ENCODE measurements at regions not wholly inside any gene's neighbourhood (a gene's known extent, or its start where the extent isn't known, plus 50 kb on each side); places are given as distances from the start of the nearest gene placed in this dataset.

DNA sequence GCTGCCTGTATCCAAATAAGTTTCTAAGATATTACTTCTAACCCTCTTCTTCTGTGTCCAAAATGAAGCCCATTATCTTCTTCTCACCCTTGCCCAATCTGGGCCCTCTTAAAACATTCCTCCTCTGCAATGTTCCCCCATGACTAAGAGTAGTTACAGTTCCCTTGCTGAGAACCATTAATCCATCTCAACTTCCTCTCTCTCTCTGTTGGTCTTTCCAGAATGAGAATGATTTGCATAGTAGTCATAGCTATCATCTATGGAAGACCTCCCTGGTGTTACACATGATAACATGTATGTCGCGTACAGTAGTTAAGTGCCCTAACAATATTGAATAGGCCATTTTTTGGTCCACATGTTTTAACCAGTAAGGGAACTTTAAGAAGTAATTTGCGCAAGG is 177.9 kb downstream of the ANXA2 start:
- Histone ChIP-seq H3K4me3 (ENCODE audit: low read depth, low read length) (no peak overlapping the region), H3K36me3 (ENCODE audit: control insufficient read depth, insufficient read depth, low read length) (no peaks in the 10 kb centered on the region), H3K4me1 (ENCODE audit: control insufficient read depth, insufficient read depth, low read length) (no peaks in the 10 kb centered on the region), H3K9ac (ENCODE audit: low read depth, low read length) (no peak overlapping the region), H3K27me3 (ENCODE audit: control insufficient read depth, insufficient read depth, low read length) (no peaks in the 10 kb centered on the region), H3K9me3 (ENCODE audit: control insufficient read depth, insufficient read depth, low read length) (no peaks in the 10 kb centered on the region)

DNA sequence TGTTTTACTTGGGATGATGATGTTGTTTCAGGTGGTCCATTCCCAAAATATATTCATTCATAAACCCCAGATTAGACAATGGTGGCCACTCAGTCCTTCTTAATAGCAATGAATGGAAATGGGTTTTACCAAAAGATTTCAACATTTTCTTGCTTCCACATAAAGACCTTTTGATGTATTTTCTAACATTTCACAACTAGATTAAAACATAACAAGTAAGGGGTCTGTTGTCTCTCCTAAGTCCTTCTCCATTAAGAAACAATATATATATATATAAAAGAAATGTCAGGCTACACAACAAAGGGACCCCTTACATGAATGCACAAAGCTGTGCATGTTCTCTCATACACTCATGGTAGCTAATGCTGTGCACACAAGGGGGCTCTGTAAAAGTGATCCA is 176.4 kb downstream of the ANXA2 start:
- H3K36me3 ChIP-seq (ENCODE audit: control insufficient read depth, insufficient read depth, low read length) = no peaks in the 10 kb centered on the region
- no peaks in the 10 kb centered on the region for H3K4me1 ChIP-seq (ENCODE audit: control insufficient read depth, insufficient read depth, low read length)
- no peak overlapping the region for H3K9ac ChIP-seq (ENCODE audit: low read depth, low read length)
- H3K27me3 ChIP-seq (ENCODE audit: control insufficient read depth, insufficient read depth, low read length) = no peaks in the 10 kb centered on the region
- no peaks in the 10 kb centered on the region for H3K9me3 ChIP-seq (ENCODE audit: control insufficient read depth, insufficient read depth, low read length)
- no peak overlapping the region for H3K4me3 ChIP-seq (ENCODE audit: low read depth, low read length)

DNA sequence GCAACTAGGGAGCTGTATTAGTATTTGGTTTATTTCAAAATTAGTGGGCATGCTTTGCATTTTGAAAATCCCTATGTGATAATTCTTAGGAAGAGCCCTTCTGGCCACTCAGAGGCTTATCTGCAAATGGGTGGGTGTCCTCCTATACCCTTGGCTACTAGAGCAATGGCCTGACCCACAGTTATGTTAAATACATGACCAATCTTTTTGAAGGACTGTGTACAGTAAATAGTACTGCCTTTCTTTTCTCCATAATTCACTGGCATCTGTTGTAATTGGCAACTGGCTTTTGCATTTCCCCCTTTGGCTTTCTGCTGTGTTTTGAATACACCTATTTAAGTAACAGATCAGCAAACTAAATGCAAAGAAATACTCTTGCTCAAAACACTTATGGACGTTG is 175.4 kb downstream of the ANXA2 start:
- H3K4me3 ChIP-seq (ENCODE audit: low read depth, low read length) = no peak overlapping the region
- H3K9me3 ChIP-seq (ENCODE audit: control insufficient read depth, insufficient read depth, low read length) = no peaks in the 10 kb centered on the region
- H3K9ac ChIP-seq (ENCODE audit: low read depth, low read length) = no peak overlapping the region
- H3K4me1 ChIP-seq (ENCODE audit: control insufficient read depth, insufficient read depth, low read length) = no peaks in the 10 kb centered on the region
- no peaks in the 10 kb centered on the region for H3K36me3 ChIP-seq (ENCODE audit: control insufficient read depth, insufficient read depth, low read length)
- no peaks in the 10 kb centered on the region for H3K27me3 ChIP-seq (ENCODE audit: control insufficient read depth, insufficient read depth, low read length)

DNA sequence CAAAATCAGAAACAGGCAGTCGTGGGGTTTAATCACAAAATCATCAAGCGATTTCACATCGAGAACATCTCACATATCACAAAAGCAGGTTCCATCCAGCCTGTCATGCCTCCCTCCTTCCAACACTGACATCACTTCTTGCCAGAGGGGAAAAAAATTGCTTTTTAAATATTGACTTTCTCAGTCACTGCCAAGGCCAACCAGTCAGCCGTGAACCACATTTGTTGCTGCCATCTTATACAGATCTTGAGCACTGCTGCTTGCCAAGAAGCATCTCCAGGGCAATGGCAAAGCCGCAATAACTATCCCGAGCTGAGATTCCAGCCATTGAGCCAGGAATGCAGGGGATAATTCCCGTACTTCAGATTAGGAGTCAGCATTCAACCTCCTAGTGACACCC is 174.6 kb downstream of the ANXA2 start:
- no peak overlapping the region for H3K4me3 ChIP-seq (ENCODE audit: low read depth, low read length)

DNA sequence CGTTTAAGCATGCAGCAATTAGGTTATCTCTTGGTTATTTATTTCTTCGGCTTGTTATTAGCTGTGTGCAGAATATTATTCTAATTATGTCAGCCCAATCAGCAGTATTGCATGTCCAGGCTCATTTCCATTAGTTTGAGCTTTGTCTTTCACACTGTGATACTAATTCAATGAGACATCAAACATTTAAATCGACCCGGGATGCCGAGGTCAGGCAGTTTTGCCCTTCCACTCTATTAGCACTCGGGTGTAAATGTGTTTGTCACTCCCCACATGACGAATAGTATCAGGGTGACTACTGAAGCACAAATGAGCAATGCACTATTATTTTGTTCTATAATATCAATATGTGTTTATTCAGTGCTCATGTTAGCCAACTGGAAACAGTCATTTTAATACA is 170.9 kb downstream of the ANXA2 start:
- Histone ChIP-seq H3K36me3 (ENCODE audit: control insufficient read depth, insufficient read depth, low read length) (no peaks in the 10 kb centered on the region), H3K4me1 (ENCODE audit: control insufficient read depth, insufficient read depth, low read length) (no peaks in the 10 kb centered on the region), H3K27me3 (ENCODE audit: control insufficient read depth, insufficient read depth, low read length) (no peaks in the 10 kb centered on the region), H3K9me3 (ENCODE audit: control insufficient read depth, insufficient read depth, low read length) (no peaks in the 10 kb centered on the region), H3K9ac (ENCODE audit: low read depth, low read length) (no peak overlapping the region), H3K4me3 (ENCODE audit: low read depth, low read length) (no peak overlapping the region)

More for the DNA sequence above, 174.6 kb downstream of the ANXA2 start:
- no peaks in the 10 kb centered on the region for H3K27me3 ChIP-seq (ENCODE audit: control insufficient read depth, insufficient read depth, low read length)
- H3K9ac ChIP-seq (ENCODE audit: low read depth, low read length) = no peak overlapping the region
- H3K9me3 ChIP-seq (ENCODE audit: control insufficient read depth, insufficient read depth, low read length) = no peaks in the 10 kb centered on the region
- H3K4me1 ChIP-seq (ENCODE audit: control insufficient read depth, insufficient read depth, low read length) = no peaks in the 10 kb centered on the region
- no peaks in the 10 kb centered on the region for H3K36me3 ChIP-seq (ENCODE audit: control insufficient read depth, insufficient read depth, low read length)

DNA sequence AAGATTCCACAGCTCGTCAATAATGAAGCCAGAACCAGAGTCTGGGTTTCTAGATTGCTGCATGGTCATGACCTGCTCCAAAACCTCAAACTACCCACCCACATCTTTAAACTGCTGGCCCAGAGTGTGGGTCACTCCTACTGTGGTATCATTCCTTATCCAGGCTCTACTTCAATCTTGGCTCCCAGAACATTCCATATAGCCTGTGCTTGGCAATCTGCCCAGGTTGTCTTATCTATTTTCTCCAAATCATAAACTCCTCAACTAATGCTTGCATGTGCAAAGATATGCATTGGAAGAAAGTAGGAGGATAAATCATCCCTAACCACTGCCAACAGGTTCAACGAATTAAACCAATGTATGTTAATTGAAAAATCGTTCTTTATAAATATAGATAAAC is 169.7 kb downstream of the ANXA2 start:
- H3K36me3 ChIP-seq (ENCODE audit: control insufficient read depth, insufficient read depth, low read length) = no peaks in the 10 kb centered on the region
- no peaks in the 10 kb centered on the region for H3K9me3 ChIP-seq (ENCODE audit: control insufficient read depth, insufficient read depth, low read length)
- H3K9ac ChIP-seq (ENCODE audit: low read depth, low read length) = no peak overlapping the region
- H3K27me3 ChIP-seq (ENCODE audit: control insufficient read depth, insufficient read depth, low read length) = no peaks in the 10 kb centered on the region
- no peaks in the 10 kb centered on the region for H3K4me1 ChIP-seq (ENCODE audit: control insufficient read depth, insufficient read depth, low read length)
- H3K4me3 ChIP-seq (ENCODE audit: low read depth, low read length) = no peak overlapping the region

DNA sequence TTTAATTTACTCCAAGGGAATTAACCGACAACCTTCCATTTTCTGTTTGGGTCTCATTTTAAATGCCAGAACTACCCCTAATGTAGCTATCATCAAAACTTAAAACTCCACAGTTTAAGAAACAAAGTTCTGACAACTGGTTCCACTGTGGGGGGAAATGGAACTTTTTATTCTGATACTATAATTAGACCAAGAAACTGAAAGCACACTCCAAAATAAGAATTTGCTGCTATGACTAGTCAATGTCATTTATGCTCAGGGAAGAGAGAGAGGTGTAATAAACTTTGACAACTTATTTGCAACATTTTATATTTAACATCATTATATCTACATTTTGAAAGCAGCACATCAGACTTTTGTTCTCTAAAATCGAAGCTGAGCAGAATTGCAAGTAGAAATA is 169.2 kb downstream of the ANXA2 start:
- H3K4me1 ChIP-seq (ENCODE audit: control insufficient read depth, insufficient read depth, low read length) = no peaks in the 10 kb centered on the region
- no peak overlapping the region for H3K4me3 ChIP-seq (ENCODE audit: low read depth, low read length)
- H3K36me3 ChIP-seq (ENCODE audit: control insufficient read depth, insufficient read depth, low read length) = no peaks in the 10 kb centered on the region
- no peaks in the 10 kb centered on the region for H3K9me3 ChIP-seq (ENCODE audit: control insufficient read depth, insufficient read depth, low read length)
- no peak overlapping the region for H3K9ac ChIP-seq (ENCODE audit: low read depth, low read length)
- H3K27me3 ChIP-seq (ENCODE audit: control insufficient read depth, insufficient read depth, low read length) = no peaks in the 10 kb centered on the region

DNA sequence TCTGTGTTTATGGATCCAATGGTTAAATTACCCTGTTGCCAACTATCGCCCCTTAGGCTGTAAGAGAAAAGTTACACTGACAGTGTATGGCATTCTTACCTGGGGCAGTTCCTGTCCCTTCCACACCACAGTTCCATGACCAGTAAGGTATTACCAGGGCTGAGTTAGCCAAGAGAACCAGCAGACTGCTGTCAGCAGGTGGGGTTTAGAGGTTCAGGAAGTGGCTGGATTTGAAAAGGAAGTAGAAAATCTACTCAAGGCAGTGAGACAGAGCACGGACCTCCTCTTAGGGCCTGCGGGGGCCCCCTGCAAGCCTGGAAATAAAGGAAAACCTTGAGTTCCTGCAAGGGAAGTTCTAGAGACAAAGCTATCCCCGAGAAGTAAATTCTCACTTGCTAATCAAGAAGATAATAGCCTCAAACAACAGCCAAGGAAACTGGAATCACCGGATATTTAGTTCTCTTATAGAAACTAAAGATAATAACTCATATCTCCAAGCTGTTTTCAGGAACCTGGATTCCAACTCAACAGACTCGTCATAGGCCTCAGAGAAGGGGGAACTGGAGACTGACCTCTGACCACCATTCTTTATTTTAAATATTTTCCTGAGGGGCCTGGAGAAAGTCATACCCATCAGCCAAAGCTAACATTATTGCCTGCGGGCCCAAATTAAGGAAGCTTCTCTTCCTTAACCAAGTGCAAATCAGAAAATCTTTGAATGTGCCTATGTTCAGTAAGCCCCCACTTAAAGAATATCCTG is 161.7 kb downstream of the ANXA2 start:
- Histone ChIP-seq H3K4me1 (ENCODE audit: control insufficient read depth, insufficient read depth, low read length) (peaks cover 3% of the 10 kb centered on the region), H3K36me3 (ENCODE audit: control insufficient read depth, insufficient read depth, low read length) (no peaks in the 10 kb centered on the region), H3K27me3 (ENCODE audit: control insufficient read depth, insufficient read depth, low read length) (no peaks in the 10 kb centered on the region), H3K4me3 (ENCODE audit: low read depth, low read length) (no peak overlapping the region), H3K9me3 (ENCODE audit: control insufficient read depth, insufficient read depth, low read length) (no peaks in the 10 kb centered on the region), H3K9ac (ENCODE audit: low read depth, low read length) (no peak overlapping the region)

DNA sequence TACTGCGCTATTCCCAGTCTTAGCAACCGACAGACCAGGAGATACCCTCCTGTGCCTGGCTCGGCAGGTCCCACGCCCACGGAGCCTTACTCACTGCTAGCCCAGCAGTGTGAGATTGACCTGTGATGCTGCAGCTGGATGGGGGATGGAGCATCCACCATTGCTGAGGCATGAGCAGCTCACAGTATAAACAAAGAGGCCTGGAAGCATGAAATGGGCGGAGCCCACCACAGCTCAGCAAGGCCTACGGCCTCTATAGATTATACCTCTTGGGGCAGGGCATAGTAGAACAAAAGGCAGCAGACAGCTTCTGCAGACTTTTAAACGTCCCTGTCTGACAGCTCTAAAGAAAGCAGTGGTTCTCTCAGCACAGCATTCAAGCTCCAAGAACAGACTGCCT is 160.3 kb downstream of the ANXA2 start:
- H3K4me3 ChIP-seq (ENCODE audit: low read depth, low read length) = no peak overlapping the region
- no peaks in the 10 kb centered on the region for H3K9me3 ChIP-seq (ENCODE audit: control insufficient read depth, insufficient read depth, low read length)
- H3K4me1 ChIP-seq (ENCODE audit: control insufficient read depth, insufficient read depth, low read length) = peaks cover 3% of the 10 kb centered on the region
- H3K9ac ChIP-seq (ENCODE audit: low read depth, low read length) = no peak overlapping the region
- no peaks in the 10 kb centered on the region for H3K36me3 ChIP-seq (ENCODE audit: control insufficient read depth, insufficient read depth, low read length)
- H3K27me3 ChIP-seq (ENCODE audit: control insufficient read depth, insufficient read depth, low read length) = no peaks in the 10 kb centered on the region

DNA sequence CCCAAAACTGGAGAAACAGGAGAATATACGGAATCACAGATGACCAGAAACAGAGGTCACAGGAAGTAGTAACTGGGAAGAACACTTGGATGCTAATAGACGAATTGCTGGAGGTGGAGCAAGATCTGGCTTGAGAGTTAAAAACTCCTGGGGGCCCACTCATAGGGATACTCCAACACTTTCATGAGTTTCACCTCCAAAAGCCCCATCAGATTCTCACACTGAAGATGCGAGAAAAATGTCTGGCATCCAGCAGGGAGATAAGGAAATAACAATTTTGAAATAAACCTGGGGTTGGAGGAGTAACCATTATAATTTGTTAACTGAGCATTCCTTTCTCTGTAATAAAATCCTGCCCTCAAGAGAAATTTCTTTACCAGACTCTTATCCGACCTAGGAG is 154.0 kb downstream of the ANXA2 start:
- Histone ChIP-seq H3K4me1 (ENCODE audit: control insufficient read depth, insufficient read depth, low read length) (no peaks in the 10 kb centered on the region), H3K9me3 (ENCODE audit: control insufficient read depth, insufficient read depth, low read length) (no peaks in the 10 kb centered on the region), H3K4me3 (ENCODE audit: low read depth, low read length) (no peak overlapping the region), H3K9ac (ENCODE audit: low read depth, low read length) (no peak overlapping the region), H3K27me3 (ENCODE audit: control insufficient read depth, insufficient read depth, low read length) (no peaks in the 10 kb centered on the region), H3K36me3 (ENCODE audit: control insufficient read depth, insufficient read depth, low read length) (no peaks in the 10 kb centered on the region)

DNA sequence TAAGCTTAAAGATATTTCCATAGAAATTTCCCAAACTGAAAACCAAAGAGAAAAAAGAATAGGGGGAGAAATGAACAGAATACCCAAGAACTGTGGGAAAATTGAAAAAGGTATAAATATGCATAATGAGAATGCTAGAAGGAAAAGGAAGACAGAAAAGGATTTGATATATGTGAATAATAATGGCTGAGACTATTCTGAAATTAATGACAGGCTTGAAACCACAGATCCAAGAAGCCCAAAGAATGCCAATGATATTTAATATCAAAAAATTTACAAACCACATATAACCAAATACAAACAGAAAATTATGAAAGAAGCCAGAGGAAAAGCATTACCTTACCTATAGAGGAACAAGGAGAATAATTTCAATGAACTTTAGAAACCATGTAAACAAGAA is 153.0 kb downstream of the ANXA2 start:
- H3K9ac ChIP-seq (ENCODE audit: low read depth, low read length) = no peak overlapping the region
- no peaks in the 10 kb centered on the region for H3K27me3 ChIP-seq (ENCODE audit: control insufficient read depth, insufficient read depth, low read length)

DNA sequence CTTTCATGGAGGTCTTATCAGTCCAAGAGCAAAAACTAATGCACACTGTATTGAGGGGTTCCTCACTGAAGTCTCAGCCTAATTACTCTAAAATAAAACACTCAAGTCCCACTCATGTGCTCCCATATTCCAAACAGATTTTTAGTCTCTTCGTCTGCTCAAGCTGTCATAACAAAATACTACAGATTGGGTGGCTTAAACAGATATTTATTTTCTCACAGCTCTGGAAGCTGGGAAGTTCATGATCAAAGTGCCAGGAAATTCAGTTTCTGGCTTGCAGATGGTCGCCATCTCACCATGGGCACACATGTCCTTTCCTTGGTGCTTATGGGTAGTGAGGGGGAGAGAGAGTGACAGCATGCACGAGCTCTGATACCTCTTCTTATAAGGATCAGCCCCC is 147.5 kb downstream of the ANXA2 start:
- Histone ChIP-seq H3K9me3 (ENCODE audit: control insufficient read depth, insufficient read depth, low read length) (no peaks in the 10 kb centered on the region), H3K27me3 (ENCODE audit: control insufficient read depth, insufficient read depth, low read length) (no peaks in the 10 kb centered on the region), H3K9ac (ENCODE audit: low read depth, low read length) (no peak overlapping the region), H3K4me1 (ENCODE audit: control insufficient read depth, insufficient read depth, low read length) (no peaks in the 10 kb centered on the region), H3K36me3 (ENCODE audit: control insufficient read depth, insufficient read depth, low read length) (no peaks in the 10 kb centered on the region), H3K4me3 (ENCODE audit: low read depth, low read length) (no peak overlapping the region)

More for the DNA sequence above, 153.0 kb downstream of the ANXA2 start:
- Histone ChIP-seq H3K4me1 (ENCODE audit: control insufficient read depth, insufficient read depth, low read length) (no peaks in the 10 kb centered on the region), H3K4me3 (ENCODE audit: low read depth, low read length) (no peak overlapping the region), H3K36me3 (ENCODE audit: control insufficient read depth, insufficient read depth, low read length) (no peaks in the 10 kb centered on the region), H3K9me3 (ENCODE audit: control insufficient read depth, insufficient read depth, low read length) (no peaks in the 10 kb centered on the region)
